ENCODE measurements at regions not wholly inside any gene's neighbourhood (a gene's known extent, or its start where the extent isn't known, plus 50 kb on each side); places are given as distances from the start of the nearest gene placed in this dataset.

GRCh38 chr6:43945768-43946080 is 175.7 kb downstream of the VEGFA start (continued):
- no peak for TF ChIP-seq SPI1 (IDR thresholded peaks at IDR 0.05; ENCODE audit: borderline replicate concordance, low read depth, low read length)
- TF ChIP-seq, protein P1, sequence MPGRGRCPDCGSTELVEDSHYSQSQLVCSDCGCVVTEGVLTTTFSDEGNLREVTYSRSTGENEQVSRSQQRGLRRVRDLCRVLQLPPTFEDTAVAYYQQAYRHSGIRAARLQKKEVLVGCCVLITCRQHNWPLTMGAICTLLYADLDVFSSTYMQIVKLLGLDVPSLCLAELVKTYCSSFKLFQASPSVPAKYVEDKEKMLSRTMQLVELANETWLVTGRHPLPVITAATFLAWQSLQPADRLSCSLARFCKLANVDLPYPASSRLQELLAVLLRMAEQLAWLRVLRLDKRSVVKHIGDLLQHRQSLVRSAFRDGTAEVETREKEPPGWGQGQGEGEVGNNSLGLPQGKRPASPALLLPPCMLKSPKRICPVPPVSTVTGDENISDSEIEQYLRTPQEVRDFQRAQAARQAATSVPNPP (IDR thresholded peaks at IDR 0.05; ENCODE audit: borderline replicate concordance, insufficient read depth, insufficient read length) = no peak
- TF ChIP-seq, protein P2, sequence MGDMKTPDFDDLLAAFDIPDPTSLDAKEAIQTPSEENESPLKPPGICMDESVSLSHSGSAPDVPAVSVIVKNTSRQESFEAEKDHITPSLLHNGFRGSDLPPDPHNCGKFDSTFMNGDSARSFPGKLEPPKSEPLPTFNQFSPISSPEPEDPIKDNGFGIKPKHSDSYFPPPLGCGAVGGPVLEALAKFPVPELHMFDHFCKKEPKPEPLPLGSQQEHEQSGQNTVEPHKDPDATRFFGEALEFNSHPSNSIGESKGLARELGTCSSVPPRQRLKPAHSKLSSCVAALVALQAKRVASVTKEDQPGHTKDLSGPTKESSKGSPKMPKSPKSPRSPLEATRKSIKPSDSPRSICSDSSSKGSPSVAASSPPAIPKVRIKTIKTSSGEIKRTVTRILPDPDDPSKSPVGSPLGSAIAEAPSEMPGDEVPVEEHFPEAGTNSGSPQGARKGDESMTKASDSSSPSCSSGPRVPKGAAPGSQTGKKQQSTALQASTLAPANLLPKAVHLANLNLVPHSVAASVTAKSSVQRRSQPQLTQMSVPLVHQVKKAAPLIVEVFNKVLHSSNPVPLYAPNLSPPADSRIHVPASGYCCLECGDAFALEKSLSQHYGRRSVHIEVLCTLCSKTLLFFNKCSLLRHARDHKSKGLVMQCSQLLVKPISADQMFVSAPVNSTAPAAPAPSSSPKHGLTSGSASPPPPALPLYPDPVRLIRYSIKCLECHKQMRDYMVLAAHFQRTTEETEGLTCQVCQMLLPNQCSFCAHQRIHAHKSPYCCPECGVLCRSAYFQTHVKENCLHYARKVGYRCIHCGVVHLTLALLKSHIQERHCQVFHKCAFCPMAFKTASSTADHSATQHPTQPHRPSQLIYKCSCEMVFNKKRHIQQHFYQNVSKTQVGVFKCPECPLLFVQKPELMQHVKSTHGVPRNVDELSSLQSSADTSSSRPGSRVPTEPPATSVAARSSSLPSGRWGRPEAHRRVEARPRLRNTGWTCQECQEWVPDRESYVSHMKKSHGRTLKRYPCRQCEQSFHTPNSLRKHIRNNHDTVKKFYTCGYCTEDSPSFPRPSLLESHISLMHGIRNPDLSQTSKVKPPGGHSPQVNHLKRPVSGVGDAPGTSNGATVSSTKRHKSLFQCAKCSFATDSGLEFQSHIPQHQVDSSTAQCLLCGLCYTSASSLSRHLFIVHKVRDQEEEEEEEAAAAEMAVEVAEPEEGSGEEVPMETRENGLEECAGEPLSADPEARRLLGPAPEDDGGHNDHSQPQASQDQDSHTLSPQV (IDR thresholded peaks at IDR 0.05) = peak; percentile 14; the same call in 1 of the 2 replicates
- 0 out of 2 replicates have a peak, but pooled peaks have one; percentile 2 for TF ChIP-seq SMARCA4 (IDR thresholded peaks at IDR 0.05)
- TF ChIP-seq RERE (CRISPR knock-in tag; IDR thresholded peaks at IDR 0.05; ENCODE audit: borderline replicate concordance) = no peak
- no peak for TF ChIP-seq ATF7 (IDR thresholded peaks at IDR 0.05)
- peak; percentile 69; the same call in 1 of the 2 replicates for TF ChIP-seq ZNF24 (IDR thresholded peaks at IDR 0.05)
- TF ChIP-seq NONO (IDR thresholded peaks at IDR 0.05; ENCODE audit: low read depth in 2 of 2, low read length in 1 of 2) = no peak
- no peak for TF ChIP-seq MITF (IDR thresholded peaks at IDR 0.05)
- no peak for TF ChIP-seq TAF9B (IDR thresholded peaks at IDR 0.05; ENCODE audit: partially characterized antibody)
- TF ChIP-seq TEAD2 (tag; IDR thresholded peaks at IDR 0.05) = no peak
- TF ChIP-seq NELFE (IDR thresholded peaks at IDR 0.05; ENCODE audit: insufficient read depth, insufficient read length) = no peak
- TF ChIP-seq TRIM24 (IDR thresholded peaks at IDR 0.05) = 0 out of 4 replicates have a peak, but pooled peaks of 1 of the 2 experiments have one; percentile 49
- TF ChIP-seq ZNF766 (CRISPR knock-in tag; conservative IDR thresholded peaks at IDR 0.05) = no peak
- no peak for TF ChIP-seq GABPB2 (CRISPR knock-in tag; conservative IDR thresholded peaks at IDR 0.05)
- TF ChIP-seq PREB (CRISPR knock-in tag; IDR thresholded peaks at IDR 0.05) = no peak
- no peak for TF ChIP-seq BRD4 (IDR thresholded peaks at IDR 0.05)

Measured in K562 (cell line).